ENCODE measurements at regions not wholly inside any gene's neighbourhood (a gene's known extent, or its start where the extent isn't known, plus 50 kb on each side); places are given as distances from the start of the nearest gene placed in this dataset.

DNA sequence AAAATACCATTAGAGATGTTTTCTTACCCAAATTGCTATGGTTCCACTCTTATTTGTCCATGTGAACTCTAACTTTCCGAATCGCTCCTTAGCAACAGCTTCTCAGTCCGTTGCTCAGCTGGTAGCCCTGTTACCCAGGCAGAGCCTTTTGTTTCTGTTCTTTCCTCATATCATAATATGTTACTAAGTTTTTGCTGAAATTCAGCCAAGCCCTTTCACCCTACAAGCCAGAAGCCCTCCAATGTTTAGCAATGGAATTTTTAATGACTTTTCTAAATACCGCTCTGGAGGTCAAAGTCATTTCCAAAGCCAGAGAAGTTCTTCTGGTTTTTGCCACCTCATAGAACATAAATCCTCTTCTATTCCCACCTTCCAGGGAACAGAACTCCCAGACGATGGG lies 1029.5 kb downstream of the C4orf33 start:
- DNase-seq (ENCODE audit: low read depth) = peak; percentile 9
- no peak overlapping the region for H3K4me3 ChIP-seq (ENCODE audit: low read depth, low read length)
- TF ChIP-seq, protein P1, sequence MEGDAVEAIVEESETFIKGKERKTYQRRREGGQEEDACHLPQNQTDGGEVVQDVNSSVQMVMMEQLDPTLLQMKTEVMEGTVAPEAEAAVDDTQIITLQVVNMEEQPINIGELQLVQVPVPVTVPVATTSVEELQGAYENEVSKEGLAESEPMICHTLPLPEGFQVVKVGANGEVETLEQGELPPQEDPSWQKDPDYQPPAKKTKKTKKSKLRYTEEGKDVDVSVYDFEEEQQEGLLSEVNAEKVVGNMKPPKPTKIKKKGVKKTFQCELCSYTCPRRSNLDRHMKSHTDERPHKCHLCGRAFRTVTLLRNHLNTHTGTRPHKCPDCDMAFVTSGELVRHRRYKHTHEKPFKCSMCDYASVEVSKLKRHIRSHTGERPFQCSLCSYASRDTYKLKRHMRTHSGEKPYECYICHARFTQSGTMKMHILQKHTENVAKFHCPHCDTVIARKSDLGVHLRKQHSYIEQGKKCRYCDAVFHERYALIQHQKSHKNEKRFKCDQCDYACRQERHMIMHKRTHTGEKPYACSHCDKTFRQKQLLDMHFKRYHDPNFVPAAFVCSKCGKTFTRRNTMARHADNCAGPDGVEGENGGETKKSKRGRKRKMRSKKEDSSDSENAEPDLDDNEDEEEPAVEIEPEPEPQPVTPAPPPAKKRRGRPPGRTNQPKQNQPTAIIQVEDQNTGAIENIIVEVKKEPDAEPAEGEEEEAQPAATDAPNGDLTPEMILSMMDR (conservative IDR thresholded peaks at IDR 0.05; ENCODE audit: low read depth, low read length) = no peak

DNA sequence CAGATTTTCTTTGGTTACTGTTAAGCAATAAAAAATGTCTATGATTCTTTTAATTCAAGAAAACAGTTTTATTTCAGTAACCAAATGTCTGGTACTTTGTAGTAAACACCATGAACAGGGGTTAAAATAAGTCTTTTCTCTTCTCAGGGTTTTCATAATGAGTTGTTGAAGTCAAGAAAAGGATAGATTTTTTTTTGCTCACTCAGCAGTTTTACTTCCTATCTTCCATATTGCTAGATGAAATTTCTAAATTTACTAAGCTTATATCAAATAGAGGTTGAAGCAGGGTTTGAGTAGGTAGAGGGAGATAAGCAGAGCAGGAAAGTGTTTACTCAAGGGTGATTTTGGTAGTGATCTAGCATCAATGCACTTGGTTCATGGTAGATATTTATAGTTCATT lies 1031.3 kb downstream of the C4orf33 start:
- DNase-seq (ENCODE audit: low read depth) = no peak
- no peak overlapping the region for H3K4me3 ChIP-seq (ENCODE audit: low read depth, low read length)
- TF ChIP-seq, protein P1 (conservative IDR thresholded peaks at IDR 0.05; ENCODE audit: low read depth, low read length) = no peak

DNA sequence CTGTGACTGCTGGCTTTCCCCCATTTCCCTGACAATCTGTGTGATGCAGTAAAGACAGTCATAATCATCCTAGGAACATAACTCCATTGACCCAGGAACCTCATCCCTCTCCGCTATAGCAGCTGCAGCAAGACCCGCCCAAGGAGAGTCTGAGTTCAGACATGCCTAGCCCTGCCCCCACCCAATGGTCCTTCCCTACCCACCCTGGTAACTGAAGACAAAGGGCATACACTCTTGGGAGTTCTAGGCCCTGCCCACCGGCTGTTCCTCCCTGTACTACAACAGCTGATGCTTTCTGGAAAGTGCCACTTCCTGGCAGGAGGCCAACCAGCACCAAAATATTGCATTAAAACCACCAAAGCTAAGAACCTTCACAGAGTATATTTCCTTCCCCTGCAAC lies 1035.6 kb downstream of the C4orf33 start:
- TF ChIP-seq, protein P1 (conservative IDR thresholded peaks at IDR 0.05; ENCODE audit: low read depth, low read length) = no peak
- DNase-seq (ENCODE audit: low read depth) = no peak
- no peak overlapping the region for H3K4me3 ChIP-seq (ENCODE audit: low read depth, low read length)

DNA sequence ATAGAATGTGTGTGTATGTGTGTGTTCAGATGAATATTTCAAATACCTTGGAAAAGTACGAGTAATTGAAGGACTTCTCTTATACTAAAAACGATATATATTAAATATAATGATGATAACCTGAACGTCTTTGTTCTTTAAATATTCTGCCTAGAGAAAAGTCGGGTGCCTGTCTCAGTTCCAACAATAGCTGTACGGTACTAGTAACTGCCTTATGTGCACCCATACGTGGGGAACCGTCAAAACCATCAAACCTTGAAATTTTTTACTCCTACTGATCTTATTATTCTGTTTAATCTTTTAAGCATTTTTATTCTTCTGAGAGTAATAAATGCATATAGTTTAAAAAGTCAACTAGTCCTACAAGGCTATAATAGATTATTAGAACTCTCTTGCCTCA lies 1045.7 kb downstream of the C4orf33 start:
- DNase-seq (ENCODE audit: low read depth) = no peak
- H3K4me3 ChIP-seq (ENCODE audit: low read depth, low read length) = no peak overlapping the region

DNA sequence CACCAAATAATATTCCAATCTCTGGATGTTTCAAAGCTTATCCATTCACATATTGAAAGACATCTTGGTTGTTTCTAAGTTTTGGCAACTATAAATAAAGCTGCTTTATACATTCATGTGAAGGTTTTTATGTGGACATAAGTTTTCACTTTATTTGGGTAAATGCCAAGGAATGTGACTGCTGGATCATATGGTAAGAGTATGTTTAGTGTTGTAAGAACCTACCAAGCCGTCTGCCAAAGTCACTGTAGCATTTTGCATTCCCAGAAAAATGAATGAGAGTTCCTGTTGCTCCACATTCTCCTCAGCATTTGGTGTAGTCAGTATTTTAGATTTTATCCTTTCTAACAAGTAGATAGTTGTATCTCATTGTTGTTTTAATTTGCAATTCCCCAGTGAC lies 1047.7 kb downstream of the C4orf33 start:
- DNase-seq (ENCODE audit: low read depth) = peak; percentile 13
- H3K4me3 ChIP-seq (ENCODE audit: low read depth, low read length) = no peak overlapping the region
- TF ChIP-seq, protein P1 (conservative IDR thresholded peaks at IDR 0.05; ENCODE audit: low read depth, low read length) = no peak

More for the DNA sequence above, 1045.7 kb downstream of the C4orf33 start:
- TF ChIP-seq, protein P1 (conservative IDR thresholded peaks at IDR 0.05; ENCODE audit: low read depth, low read length) = no peak

DNA sequence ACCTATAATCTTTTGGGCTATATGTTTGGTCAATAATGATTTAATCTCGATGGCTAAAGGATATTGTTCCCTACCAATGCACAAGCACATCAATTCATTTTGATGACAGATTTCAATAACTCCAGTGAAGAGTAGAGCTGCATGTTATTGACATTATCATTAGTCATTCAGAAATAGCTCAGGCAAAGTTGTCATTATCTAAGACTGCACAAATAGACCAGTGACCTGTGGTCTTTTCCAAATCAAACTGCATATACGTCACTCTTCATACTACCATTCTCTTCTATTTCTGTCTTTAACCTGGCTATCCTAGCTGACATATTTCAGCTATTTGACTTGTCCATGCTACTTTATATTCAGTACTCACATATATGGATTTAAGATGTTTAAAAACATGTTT lies 1050.8 kb downstream of the C4orf33 start:
- H3K4me3 ChIP-seq (ENCODE audit: low read depth, low read length) = no peak overlapping the region
- DNase-seq (ENCODE audit: low read depth) = no peak
- TF ChIP-seq, protein P1 (conservative IDR thresholded peaks at IDR 0.05; ENCODE audit: low read depth, low read length) = no peak

DNA sequence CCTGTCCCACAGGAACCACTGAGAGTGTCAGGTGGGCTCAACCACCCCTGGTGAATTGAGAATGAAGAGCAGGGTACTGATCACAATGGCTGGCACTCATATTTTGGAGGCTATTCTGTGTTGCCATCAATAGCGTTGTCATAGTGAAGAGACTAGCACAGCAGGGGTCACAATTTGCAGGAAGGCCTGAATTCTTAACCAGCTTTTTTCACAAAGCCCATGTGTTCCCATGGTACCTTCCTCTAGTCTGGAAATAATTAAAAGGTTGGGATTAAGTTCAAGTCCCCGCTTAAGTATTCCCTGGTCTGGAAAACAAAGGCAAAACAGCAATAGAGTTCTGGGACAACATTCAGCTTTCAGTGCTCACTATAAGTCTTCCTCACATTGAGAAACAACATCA lies 1051.7 kb downstream of the C4orf33 start:
- TF ChIP-seq, protein P1 (conservative IDR thresholded peaks at IDR 0.05; ENCODE audit: low read depth, low read length) = no peak
- no peak for DNase-seq (ENCODE audit: low read depth)
- no peak overlapping the region for H3K4me3 ChIP-seq (ENCODE audit: low read depth, low read length)

Data from choroid plexus epithelial cell (primary cell).